ENCODE measurements at regions not wholly inside any gene's neighbourhood (a gene's known extent, or its start where the extent isn't known, plus 50 kb on each side); places are given as distances from the start of the nearest gene placed in this dataset.
"Not testable (repeated sequence)": the region's sequence is repeated elsewhere in the genome, so short reads cannot be mapped to it uniquely, and the experiment has no call there.

DNA sequence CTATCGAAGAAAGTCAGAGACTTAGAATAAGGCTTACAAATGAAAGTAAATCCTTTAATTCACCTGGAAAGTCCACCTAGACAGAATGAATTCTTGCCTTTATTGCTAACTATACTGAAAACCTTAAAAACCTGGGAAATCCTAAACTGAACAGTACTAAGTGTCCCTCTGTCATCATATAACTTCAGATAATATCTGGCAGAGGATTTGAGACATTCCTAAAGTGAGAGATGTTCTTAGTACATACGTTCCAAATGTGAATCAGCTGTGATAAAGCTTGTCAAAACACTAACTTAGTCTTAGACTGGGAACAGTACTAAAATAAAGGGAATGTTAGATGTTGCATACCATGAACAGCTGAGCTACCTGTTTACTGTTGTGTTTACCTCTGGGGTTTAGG, 121.7 kb downstream of the TNFSF18 start:
- ATAC-seq, result no peak

- no peak for ATAC-seq
Observed at GRCh38 chr1:172930142-172930541, 120.6 kb downstream of the TNFSF18 start.

DNA sequence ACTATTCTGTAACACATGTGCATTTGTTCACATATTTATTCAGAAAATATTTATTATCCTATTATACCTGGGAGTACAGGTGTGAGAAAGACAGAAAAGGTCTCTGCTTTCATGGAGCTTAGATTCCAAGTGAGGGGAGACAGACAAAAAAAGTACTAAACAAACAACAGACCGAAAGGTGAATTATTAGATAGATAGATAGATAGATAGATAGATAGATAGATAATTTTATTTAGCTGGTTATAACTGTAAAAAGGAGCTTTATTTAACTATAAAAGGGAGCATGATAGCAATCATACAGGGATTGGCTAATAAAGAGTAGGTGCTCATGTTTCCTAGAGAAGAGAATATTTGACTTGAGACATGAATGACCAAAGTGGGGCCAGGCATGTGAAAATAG, 119.4 kb downstream of the TNFSF18 start:
- no peak for ATAC-seq

GRCh38 chr1:172931761-172932160, 119.0 kb downstream of the TNFSF18 start:
- no peak for ATAC-seq

DNA sequence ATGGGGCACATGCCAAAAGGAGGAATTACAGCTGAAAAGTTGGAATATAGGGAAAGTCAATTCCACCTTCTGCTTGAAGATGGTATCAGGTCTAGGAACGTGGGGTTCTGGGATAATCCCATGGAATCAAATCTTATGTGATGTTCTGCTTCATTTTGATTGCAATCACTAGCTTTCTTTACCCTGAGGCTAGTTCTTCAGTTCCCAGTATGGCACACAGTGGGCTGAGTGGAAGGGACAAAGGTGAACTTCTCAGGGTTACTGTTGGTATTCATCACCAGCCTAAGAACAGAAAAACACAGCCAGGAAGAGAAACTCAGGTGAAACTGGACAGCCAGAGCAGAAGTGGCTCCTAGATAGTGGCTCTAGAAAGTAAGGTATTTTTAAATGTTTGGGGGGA, 117.8 kb downstream of the TNFSF18 start:
- no peak for ATAC-seq

- ATAC-seq, result no peak
Observed at GRCh38 chr1:172934417-172934762, 116.4 kb downstream of the TNFSF18 start.

GRCh38 chr1:172935062-172935592, 115.6 kb downstream of the TNFSF18 start:
- no peak for ATAC-seq

GRCh38 chr1:172936088-172936645, 114.6 kb downstream of the TNFSF18 start:
- no peak for ATAC-seq

DNA sequence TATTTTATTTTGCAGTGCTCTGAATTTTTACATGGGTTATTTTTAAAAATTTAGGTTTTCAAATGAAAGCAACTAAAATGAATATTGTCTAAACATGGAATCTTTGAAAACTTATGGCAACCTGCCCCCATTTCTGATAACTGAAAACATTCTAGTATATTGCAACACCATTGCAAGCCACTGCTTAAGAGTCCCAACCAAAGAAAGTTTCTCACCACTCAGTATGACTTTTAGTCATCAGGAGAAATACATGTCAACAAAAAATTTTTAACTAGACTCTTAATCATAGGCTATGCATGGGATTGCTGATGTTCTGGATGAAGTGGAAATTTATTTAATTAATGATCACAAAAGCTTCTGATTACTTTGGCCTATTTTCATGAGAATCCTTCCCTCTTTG, 112.1 kb downstream of the TNFSF18 start:
- no peak for ATAC-seq

- no peak for ATAC-seq
Observed at GRCh38 chr1:172939475-172939874, 111.3 kb downstream of the TNFSF18 start.

DNA sequence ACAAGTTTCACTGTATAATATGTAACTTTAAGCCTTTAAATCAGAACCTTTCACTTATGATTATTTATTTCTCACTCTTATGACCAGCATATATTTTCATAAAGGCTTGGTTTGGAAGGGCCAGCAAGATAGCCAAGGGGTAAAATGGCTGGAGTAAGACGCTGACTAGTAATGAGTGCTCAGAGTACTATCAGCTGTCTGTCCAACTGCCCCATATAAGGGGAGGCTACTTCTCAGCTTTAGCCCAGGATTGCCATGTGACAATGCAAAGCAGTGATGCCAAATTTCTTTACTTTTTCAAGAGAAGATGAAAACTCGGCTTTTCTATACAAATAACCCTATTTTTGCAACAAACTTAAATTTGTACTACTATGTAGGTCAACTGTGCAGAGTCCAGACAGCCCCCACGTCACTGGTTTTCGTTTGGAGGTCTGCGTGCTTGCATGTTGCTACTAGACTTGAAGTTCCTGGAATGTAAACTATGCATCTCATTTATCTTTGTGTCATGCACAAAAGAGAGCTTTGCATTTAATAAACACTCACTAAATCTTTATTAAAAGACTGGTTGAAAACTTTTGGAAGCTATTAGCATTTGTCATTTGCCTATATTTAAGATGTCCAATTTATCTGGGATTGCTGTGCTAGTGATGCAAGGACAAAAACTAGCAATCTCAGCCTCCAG, 110.4 kb downstream of the TNFSF18 start:
- no peak for ATAC-seq

GRCh38 chr1:172941471-172941870, 109.3 kb downstream of the TNFSF18 start:
- no peak for ATAC-seq

GRCh38 chr1:172941945-172942344, 108.8 kb downstream of the TNFSF18 start:
- no peak for ATAC-seq

DNA sequence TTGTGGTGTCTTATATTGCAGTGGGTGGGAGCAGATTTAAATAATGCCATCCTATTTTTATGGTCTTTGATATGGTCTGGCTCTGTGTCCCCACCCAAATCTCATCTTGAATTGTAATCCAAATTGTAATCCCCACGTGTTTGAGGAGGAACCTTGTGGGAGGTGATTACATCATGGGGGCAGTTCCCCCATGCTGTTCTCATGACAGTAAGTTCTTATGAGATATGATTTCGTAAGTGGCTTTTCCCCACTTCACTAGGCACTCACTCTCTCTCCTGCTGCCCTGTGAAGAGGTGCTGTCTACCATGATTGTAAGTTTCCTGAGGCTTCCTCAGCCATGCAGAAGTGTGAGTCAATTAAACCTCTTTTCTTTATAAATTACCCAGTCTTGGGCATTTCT, 107.6 kb downstream of the TNFSF18 start:
- ATAC-seq, result not testable (repeated sequence)

DNA sequence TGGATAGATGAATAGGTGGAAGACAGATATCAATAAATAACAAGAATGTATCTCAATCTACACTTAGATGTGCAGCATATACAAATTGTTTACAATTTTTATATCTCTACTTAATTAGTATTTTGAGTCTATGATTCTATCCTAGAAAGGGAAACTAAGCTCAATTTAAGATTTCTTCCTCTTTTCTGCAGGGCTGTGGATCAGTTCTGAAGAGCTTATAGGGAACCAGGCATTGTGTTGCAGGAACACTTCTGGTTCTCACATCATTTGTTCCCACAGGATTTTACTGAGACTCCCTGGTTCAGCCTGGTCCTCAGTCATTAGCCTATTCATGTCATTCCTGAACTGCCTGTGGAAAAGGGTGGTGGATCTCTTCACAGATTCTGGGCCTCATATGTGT, 105.8 kb downstream of the TNFSF18 start:
- no peak for ATAC-seq

DNA sequence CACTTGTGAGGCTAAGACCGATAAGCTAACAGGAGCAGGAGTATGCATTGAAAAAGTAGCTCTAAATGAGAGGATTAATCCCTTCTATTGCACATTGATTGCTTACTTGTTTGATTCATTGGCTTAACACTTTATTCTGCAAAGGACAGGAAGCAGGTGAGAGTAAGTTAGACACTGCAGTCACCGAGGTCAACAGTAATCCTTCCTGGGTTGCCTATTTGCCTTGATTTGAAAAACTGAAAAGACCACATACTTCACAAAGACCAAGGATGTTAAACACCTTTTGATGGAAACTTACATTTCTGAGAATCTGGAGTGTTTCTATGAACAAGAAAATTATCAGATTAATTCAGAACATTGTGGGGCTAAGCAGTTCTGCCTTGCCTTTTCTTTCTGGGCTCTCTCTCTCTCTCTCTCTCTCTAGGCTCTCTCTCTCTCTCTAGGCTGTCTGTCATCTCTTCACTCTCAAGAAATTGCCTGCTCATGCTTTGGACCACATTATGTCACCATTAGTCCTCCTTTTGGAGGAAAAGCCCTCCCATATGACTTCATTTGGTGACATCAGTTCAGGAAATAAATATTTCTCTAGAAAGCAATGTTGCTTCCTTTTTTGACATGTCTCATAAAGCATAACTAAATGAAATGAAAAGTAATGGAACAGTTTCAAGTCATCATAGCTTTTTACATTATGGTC, 103.8 kb downstream of the TNFSF18 start:
- peak; percentile 52 for ATAC-seq

DNA sequence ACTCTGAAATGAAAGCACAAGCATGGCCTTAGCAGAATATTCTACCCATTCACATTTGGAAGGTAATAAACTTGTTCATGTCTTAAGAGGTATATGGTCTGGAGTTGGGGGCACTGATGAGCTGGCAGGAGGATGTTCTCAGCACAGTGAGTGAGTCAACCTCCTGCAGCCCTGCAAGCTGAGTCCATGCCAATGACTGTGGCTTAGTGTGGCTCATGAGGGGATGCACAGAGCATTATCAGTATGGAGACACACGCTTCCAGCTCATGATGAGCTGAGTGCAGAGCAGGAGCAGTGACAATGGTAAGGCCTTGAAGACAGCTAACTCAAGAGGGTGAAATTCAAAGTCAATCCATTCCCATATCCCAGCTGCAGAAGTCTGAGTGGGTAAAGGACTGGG, 102.3 kb downstream of the TNFSF18 start:
- no peak for ATAC-seq

DNA sequence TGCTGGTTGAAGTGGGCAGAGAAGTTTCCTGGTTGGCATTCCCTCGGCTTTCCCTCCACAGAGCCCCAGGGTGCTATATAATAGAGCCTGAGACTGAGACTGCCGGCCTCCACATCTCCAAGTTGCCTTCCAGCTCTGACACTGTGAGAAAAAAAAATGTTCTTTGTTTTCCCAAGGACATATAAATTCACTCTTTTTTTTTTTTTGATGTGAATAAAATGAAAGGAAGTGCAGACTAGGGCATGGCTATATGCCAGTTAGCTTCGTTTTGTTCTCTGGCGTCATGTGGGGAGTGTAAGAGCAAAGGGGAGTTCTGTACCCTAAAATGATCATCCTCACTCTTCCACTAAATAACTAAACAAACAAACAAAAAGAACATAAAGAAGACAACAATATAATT, 101.6 kb downstream of the TNFSF18 start:
- no peak for ATAC-seq

GRCh38 chr1:172950528-172950927, 100.2 kb downstream of the TNFSF18 start:
- ATAC-seq, result no peak

DNA sequence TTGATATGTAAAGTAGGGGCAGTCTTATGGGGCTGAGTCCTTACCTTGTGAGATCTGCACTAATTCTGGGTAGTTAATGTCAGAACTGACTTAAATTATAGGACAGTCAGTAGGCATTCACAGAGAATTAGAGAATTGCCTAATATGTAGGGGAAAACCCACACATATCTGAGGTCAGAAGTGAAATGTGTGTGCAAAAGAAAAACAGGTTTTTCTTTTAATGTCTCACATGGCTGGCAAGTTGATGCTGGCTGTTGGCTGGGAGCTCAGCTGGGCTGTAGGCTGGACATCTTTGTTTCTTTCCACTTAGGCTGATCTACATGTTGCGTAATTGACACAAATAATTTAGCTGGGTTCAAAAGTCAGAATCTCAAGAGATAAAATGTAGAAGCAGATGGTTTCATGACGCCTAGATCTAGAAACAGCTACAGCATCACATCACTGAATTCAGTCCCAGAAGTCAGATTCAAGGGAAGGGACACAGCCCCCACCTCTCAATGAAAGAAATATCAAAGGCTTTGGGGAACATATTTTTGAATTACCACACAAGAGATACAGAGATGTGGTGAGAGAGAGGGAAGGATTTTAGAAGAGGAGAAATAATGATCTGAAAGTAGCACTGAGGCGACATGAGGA, 98.9 kb downstream of the TNFSF18 start:
- peak; percentile 89 for ATAC-seq

GRCh38 chr1:172952516-172952915, 98.2 kb downstream of the TNFSF18 start:
- no peak for ATAC-seq

GRCh38 chr1:172954476-172955150, 96.1 kb downstream of the TNFSF18 start:
- no peak for ATAC-seq
